IMR-90 (cell line): ENCODE measurements at regions not wholly inside any gene's neighbourhood (a gene's known extent, or its start where the extent isn't known, plus 50 kb on each side); places are given as distances from the start of the nearest gene placed in this dataset.

Experiments used
- ATAC-seq: fragments of 200-7000 bp; cut with Tn5 transposase; 2 replicates; pipeline ENCODE4 v1.9.1; 2020; ENCODE audit warnings: low read depth, mild to moderate bottlenecking, moderate library complexity
- BruUV-seq: library from RNA; stranded (reverse); fragments of 400-500 nt; replicated peaks from 2 replicates; lab custom pipeline; 2021; lab: Mats Ljungman, UMichigan
- CTCF ChIA-PET: fragments of 300-600 bp; formaldehyde crosslinking; extraction: SDS; loops from one replicate; lab custom pipeline; 2021; ENCODE audit warnings: antibody characterized with exemption; lab: Yijun Ruan, JAX
- POLR2A ChIA-PET: fragments of 300-600 bp; sonication (Branson Sonifier 250); formaldehyde crosslinking; loops from one replicate; lab custom pipeline; 2022; ENCODE audit warnings: antibody characterized with exemption; ENCODE audit not compliant: unreplicated experiment; lab: Charles Lee
- DNase-seq: peaks from one replicate; pipeline ENCODE4 v3.0.0; 2013
- H2AFZ ChIP-seq: replicated peaks from 2 replicates; pipeline ENCODE3; 2013; ENCODE audit warnings: low read length, mild to moderate bottlenecking; ENCODE audit not compliant: poor library complexity
- H2AK5ac ChIP-seq: 2 replicates; pipeline ENCODE4 v1.6.1; 2013; ENCODE audit warnings: low read depth, low read length, inconsistent platforms
- H2AK9ac ChIP-seq: replicated peaks from 2 replicates; pipeline ENCODE3; 2013; ENCODE audit warnings: mild to moderate bottlenecking, low read depth, low read length, moderate library complexity; ENCODE audit not compliant: poor library complexity
- H2BK120ac ChIP-seq: 2 replicates; pipeline ENCODE4 v1.6.1; 2013; ENCODE audit warnings: low read depth, low read length, inconsistent platforms
- H2BK15ac ChIP-seq: 3 replicates; pipeline ENCODE4 v1.6.1; 2013; ENCODE audit warnings: low read depth, low read length, inconsistent platforms
- H2BK20ac ChIP-seq: 2 replicates; pipeline ENCODE4 v1.6.1; 2013; ENCODE audit warnings: low read depth, mild to moderate bottlenecking, inconsistent platforms, low read length, moderate library complexity
- H2BK5ac ChIP-seq: 2 replicates; pipeline ENCODE4 v1.6.1; 2013; ENCODE audit warnings: mild to moderate bottlenecking, low read depth, low read length, inconsistent platforms; ENCODE audit not compliant: poor library complexity, severe bottlenecking
- H3K14ac ChIP-seq: replicated peaks from 2 replicates; pipeline ENCODE4 v1.6.1; 2013; ENCODE audit warnings: low read depth, low read length, inconsistent platforms
- H3K18ac ChIP-seq: 2 replicates; pipeline ENCODE4 v1.6.1; 2013; ENCODE audit warnings: low read depth, low read length, control low read depth
- H3K23ac ChIP-seq: 2 replicates; pipeline ENCODE4 v1.6.1; 2013; ENCODE audit warnings: low read depth, low read length, inconsistent platforms
- H3K27ac ChIP-seq: 2 replicates; pipeline ENCODE4 v1.5.1; 2013; ENCODE audit warnings: mild to moderate bottlenecking, control low read depth, low read length; ENCODE audit not compliant: insufficient read depth
- H3K27me3 ChIP-seq: 2 replicates; pipeline ENCODE4 v1.6.1; 2013; ENCODE audit warnings: low read length; ENCODE audit not compliant: control insufficient read depth, insufficient read depth
- H3K36me3 ChIP-seq: 2 replicates; pipeline ENCODE4 v1.6.1; 2013; ENCODE audit warnings: low read length, mixed read lengths; ENCODE audit not compliant: control insufficient read depth, insufficient read depth
- H3K4ac ChIP-seq: 2 replicates; pipeline ENCODE4 v1.6.1; 2013; ENCODE audit warnings: low read depth, low read length, inconsistent platforms
- H3K4me1 ChIP-seq: 2 replicates; pipeline ENCODE4 v1.6.1; 2013; ENCODE audit warnings: low read length, mixed read lengths; ENCODE audit not compliant: control insufficient read depth, insufficient read depth
- H3K4me2 ChIP-seq: 2 replicates; pipeline ENCODE4 v1.6.1; 2013; ENCODE audit warnings: low read depth, mild to moderate bottlenecking, control low read depth, low read length, moderate library complexity
- H3K4me3 ChIP-seq: 2 replicates; pipeline ENCODE4 v1.5.1; 2013; ENCODE audit warnings: low read depth, mild to moderate bottlenecking, control low read depth, low read length, moderate library complexity; ENCODE audit not compliant: insufficient read depth
- H3K56ac ChIP-seq: 2 replicates; pipeline ENCODE4 v1.6.1; 2013; ENCODE audit warnings: low read length, inconsistent platforms; ENCODE audit not compliant: insufficient read depth; ENCODE audit errors: extremely low read depth
- H3K79me1 ChIP-seq, 2 experiments: 2 replicates each; pipeline ENCODE4 v1.6.1; 2013; ENCODE audit warnings: low read length in 2 of 2, inconsistent platforms in 1 of 2, low read depth in 1 of 2
- H3K9ac ChIP-seq: 2 replicates; pipeline ENCODE4 v1.6.1; 2013; ENCODE audit warnings: low read depth, low read length, control low read depth
- H3K9me1 ChIP-seq: 2 replicates; pipeline ENCODE4 v1.6.1; 2013; ENCODE audit warnings: low read length, inconsistent platforms; ENCODE audit not compliant: insufficient read depth
- H3K9me3 ChIP-seq: 2 replicates; pipeline ENCODE4 v1.6.1; 2013; ENCODE audit warnings: low read length; ENCODE audit not compliant: control insufficient read depth, insufficient read depth
- H4K20me1 ChIP-seq: 2 replicates; pipeline ENCODE4 v1.6.1; 2013; ENCODE audit warnings: low read length, inconsistent platforms; ENCODE audit not compliant: insufficient read depth
- H4K5ac ChIP-seq: 2 replicates; pipeline ENCODE4 v1.6.1; 2013; ENCODE audit warnings: mild to moderate bottlenecking, low read depth, low read length, control low read depth
- H4K8ac ChIP-seq, 2 experiments: 2 replicates each; pipeline ENCODE4 v1.6.1; 2013; ENCODE audit warnings: low read depth in 2 of 2, low read length in 2 of 2, control low read depth in 1 of 2, inconsistent platforms in 1 of 2
- H4K91ac ChIP-seq: 2 replicates; pipeline ENCODE4 v1.6.1; 2013; ENCODE audit warnings: low read depth, low read length, inconsistent platforms; ENCODE audit not compliant: insufficient read depth
- BHLHE40 ChIP-seq: fragments of 150-350 bp; IDR thresholded peaks from 2 replicates; pipeline ENCODE4 v1.6.1; 2016; ENCODE audit warnings: mild to moderate bottlenecking, low read depth, low read length
- CEBPB ChIP-seq: IDR thresholded peaks from 2 replicates; pipeline ENCODE4 v1.6.1; 2012; ENCODE audit warnings: low read depth, low read length, improper control_type of control experiment
- CHD1 ChIP-seq: IDR thresholded peaks from 2 replicates; pipeline ENCODE4 v1.6.1; 2012; ENCODE audit warnings: low read depth, low read length, improper control_type of control experiment
- FOS ChIP-seq: fragments of 150-350 bp; IDR thresholded peaks from 2 replicates; pipeline ENCODE4 v1.6.1; 2016; ENCODE audit warnings: low read depth, low read length
- MAFK ChIP-seq: IDR thresholded peaks from 2 replicates; pipeline ENCODE4 v1.6.1; 2012; ENCODE audit warnings: low read depth, low read length, improper control_type of control experiment
- NFE2L2 ChIP-seq: fragments of 150-350 bp; IDR thresholded peaks from 2 replicates; pipeline ENCODE4 v1.6.1; 2016; ENCODE audit warnings: low read depth, mild to moderate bottlenecking, low read length
- POLR2A ChIP-seq: IDR thresholded peaks from 2 replicates; pipeline ENCODE4 v1.6.1; 2012; ENCODE audit warnings: mild to moderate bottlenecking, low read depth, low read length
- WGBS, 2 experiments: methylation state at CpG; one replicate each; pipeline versions ENCODE4 v1.1.5 to v1.1.7; 2013; ENCODE audit warnings: missing lambda C conversion rate in 2 of 2; ENCODE audit not compliant: insufficient read length in 1 of 2; ENCODE audit errors: extremely low coverage in 2 of 2; 5-methylcytosine and 5-hydroxymethylcytosine counted together
- dilution Hi-C: fragments of 300-500 bp; cut with HindIII; formaldehyde crosslinking; loops from one replicate; pipeline ENCODE4 v1.14.3; 2018; ENCODE audit warnings: low sequenced_read_pairs; ENCODE audit not compliant: unreplicated experiment
- in situ Hi-C: fragments of 300-500 bp; cut with MboI; formaldehyde crosslinking; loops from 3 replicates; pipeline ENCODE4 v1.14.3; 2019; ENCODE audit warnings: low sequenced_read_pairs, inconsistent platforms, mixed read lengths
- intact Hi-C: fragments of 100-400 bp; cut with micrococcal nuclease; formaldehyde crosslinking; loops from 2 replicates; pipeline ENCODE4 v1.10.0; 2022
- TF ChIP-seq, protein P1 (sequence below): fragments of 150-350 bp; IDR thresholded peaks from 2 replicates; pipeline ENCODE4 v1.6.1; 2017; ENCODE audit warnings: mild to moderate bottlenecking, antibody characterized with exemption, low read length, low read depth
- TF ChIP-seq, protein P2 (sequence below): conservative IDR thresholded peaks from 2 replicates; pipeline ENCODE4 v1.5.1; 2012; ENCODE audit warnings: mild to moderate bottlenecking, low read depth, low read length, improper control_type of control experiment

DNA sequence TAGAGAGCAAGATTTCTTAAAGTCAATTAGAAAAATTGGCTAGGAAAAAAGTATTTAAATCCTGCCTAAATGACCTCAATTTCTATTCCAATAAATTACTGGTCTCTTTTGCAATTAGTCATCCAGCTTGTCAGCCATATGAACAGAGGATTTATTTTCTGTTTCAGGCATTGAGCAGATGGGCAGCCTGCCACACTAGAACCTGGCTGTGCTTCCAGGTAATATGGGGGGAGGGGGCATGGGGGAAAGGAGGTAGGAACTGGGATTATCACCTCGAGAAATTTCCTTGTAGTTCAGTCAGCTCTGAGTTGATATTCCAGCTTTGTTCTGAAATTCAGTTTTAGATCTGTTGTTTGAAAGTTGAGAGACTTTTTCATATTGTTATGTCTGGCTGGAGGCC is 206.3 kb upstream of the LCORL start:
- no peak overlapping the region for H3K9ac ChIP-seq
- H3K18ac ChIP-seq = no peak overlapping the region
- H2AK9ac ChIP-seq = no peak overlapping the region
- CTCF ChIA-PET = no interaction called here
- H3K14ac ChIP-seq = no peak overlapping the region
- no peak overlapping the region for H4K5ac ChIP-seq
- H2AFZ ChIP-seq = no peak overlapping the region
- H4K91ac ChIP-seq = no peak overlapping the region
- H3K79me1 ChIP-seq = no peaks in the 10 kb centered on the region
- H3K4me2 ChIP-seq = no peak overlapping the region
- no CpG with 5 or more reads among the region's 1 CpG for WGBS, 2 experiments
- H2BK15ac ChIP-seq = no peak overlapping the region
- no peaks in the 10 kb centered on the region for H3K4me1 ChIP-seq
- no peak overlapping the region for H3K4me3 ChIP-seq
- H3K9me1 ChIP-seq = no peaks in the 10 kb centered on the region
- intact Hi-C loops = no loop called here
- in situ Hi-C loops = no loop called here
- H3K36me3 ChIP-seq = no peaks in the 10 kb centered on the region
- H2BK20ac ChIP-seq = no peak overlapping the region
- no peaks in the 10 kb centered on the region for H4K20me1 ChIP-seq
- H3K4ac ChIP-seq = no peak overlapping the region
- no peaks in the 10 kb centered on the region for H3K27me3 ChIP-seq
- peaks cover 6% of the 10 kb centered on the region for H3K9me3 ChIP-seq
- BruUV-seq = no TSS peak
- no peak overlapping the region for H3K56ac ChIP-seq
- no peak overlapping the region for H2AK5ac ChIP-seq
- no peak overlapping the region for H3K23ac ChIP-seq
- H2BK120ac ChIP-seq = no peak overlapping the region
- POLR2A ChIA-PET = no interaction called here
- H3K27ac ChIP-seq = no peak overlapping the region
- ATAC-seq (no peak), DNase-seq (no peak)
- no peak for TF ChIP-seq NFE2L2
- no peak for TF ChIP-seq MAFK
- no peak for TF ChIP-seq BHLHE40
- TF ChIP-seq POLR2A = no peak
- TF ChIP-seq CEBPB = no peak
- TF ChIP-seq, protein P1, sequence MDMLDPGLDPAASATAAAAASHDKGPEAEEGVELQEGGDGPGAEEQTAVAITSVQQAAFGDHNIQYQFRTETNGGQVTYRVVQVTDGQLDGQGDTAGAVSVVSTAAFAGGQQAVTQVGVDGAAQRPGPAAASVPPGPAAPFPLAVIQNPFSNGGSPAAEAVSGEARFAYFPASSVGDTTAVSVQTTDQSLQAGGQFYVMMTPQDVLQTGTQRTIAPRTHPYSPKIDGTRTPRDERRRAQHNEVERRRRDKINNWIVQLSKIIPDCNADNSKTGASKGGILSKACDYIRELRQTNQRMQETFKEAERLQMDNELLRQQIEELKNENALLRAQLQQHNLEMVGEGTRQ = no peak
- no peak for TF ChIP-seq FOS
- TF ChIP-seq, protein P2, sequence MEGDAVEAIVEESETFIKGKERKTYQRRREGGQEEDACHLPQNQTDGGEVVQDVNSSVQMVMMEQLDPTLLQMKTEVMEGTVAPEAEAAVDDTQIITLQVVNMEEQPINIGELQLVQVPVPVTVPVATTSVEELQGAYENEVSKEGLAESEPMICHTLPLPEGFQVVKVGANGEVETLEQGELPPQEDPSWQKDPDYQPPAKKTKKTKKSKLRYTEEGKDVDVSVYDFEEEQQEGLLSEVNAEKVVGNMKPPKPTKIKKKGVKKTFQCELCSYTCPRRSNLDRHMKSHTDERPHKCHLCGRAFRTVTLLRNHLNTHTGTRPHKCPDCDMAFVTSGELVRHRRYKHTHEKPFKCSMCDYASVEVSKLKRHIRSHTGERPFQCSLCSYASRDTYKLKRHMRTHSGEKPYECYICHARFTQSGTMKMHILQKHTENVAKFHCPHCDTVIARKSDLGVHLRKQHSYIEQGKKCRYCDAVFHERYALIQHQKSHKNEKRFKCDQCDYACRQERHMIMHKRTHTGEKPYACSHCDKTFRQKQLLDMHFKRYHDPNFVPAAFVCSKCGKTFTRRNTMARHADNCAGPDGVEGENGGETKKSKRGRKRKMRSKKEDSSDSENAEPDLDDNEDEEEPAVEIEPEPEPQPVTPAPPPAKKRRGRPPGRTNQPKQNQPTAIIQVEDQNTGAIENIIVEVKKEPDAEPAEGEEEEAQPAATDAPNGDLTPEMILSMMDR = no peak
- no peak for TF ChIP-seq CHD1
- no peak overlapping the region for H4K8ac ChIP-seq
- dilution Hi-C loops = no loop called here
- no peak overlapping the region for H2BK5ac ChIP-seq
